ENCODE measurements at regions not wholly inside any gene's neighbourhood (a gene's known extent, or its start where the extent isn't known, plus 50 kb on each side); places are given as distances from the start of the nearest gene placed in this dataset.

GRCh38 chr17:5822281-5823060 lies 238.2 kb upstream of the NLRP1 start:
- no peak overlapping the region for H3K27ac ChIP-seq
- TF ChIP-seq CTCF (IDR thresholded peaks at IDR 0.05): no peak
- peaks cover 0 to 6% of the 10 kb centered on the region in 2 donors for H3K9me3 ChIP-seq
- H3K4me1 ChIP-seq: no peaks in the 10 kb centered on the region
- no peaks in the 10 kb centered on the region for H3K27me3 ChIP-seq
- H3K4me3 ChIP-seq: no peak overlapping the region
- no peaks in the 10 kb centered on the region for H3K36me3 ChIP-seq
- no peak for DNase-seq (ENCODE audit: low spot score)

- TF ChIP-seq CTCF (IDR thresholded peaks at IDR 0.05): no peak
- peaks cover 0 to 13% of the 10 kb centered on the region in 2 donors for H3K9me3 ChIP-seq
- no peak overlapping the region for H3K27ac ChIP-seq
- no peak for DNase-seq (ENCODE audit: low spot score)
- no peak overlapping the region for H3K4me3 ChIP-seq
- H3K4me1 ChIP-seq: no peaks in the 10 kb centered on the region
- H3K27me3 ChIP-seq: no peaks in the 10 kb centered on the region
- H3K36me3 ChIP-seq: no peaks in the 10 kb centered on the region
Measured at GRCh38 chr17:5823219-5823618, 238.9 kb upstream of the NLRP1 start.

- no peak overlapping the region for H3K27ac ChIP-seq
- DNase-seq (ENCODE audit: low spot score): no peak
- no peaks in the 10 kb centered on the region for H3K27me3 ChIP-seq
- H3K4me1 ChIP-seq: no peaks in the 10 kb centered on the region
- no peak for TF ChIP-seq CTCF (IDR thresholded peaks at IDR 0.05)
- H3K4me3 ChIP-seq: no peak overlapping the region
- H3K36me3 ChIP-seq: no peaks in the 10 kb centered on the region
- H3K9me3 ChIP-seq: peaks cover 0 to 13% of the 10 kb centered on the region in 2 donors
Measured at GRCh38 chr17:5825717-5826330, 241.5 kb upstream of the NLRP1 start.

GRCh38 chr17:5826384-5826783 lies 242.1 kb upstream of the NLRP1 start:
- no peaks in the 10 kb centered on the region for H3K27me3 ChIP-seq
- no peak overlapping the region for H3K27ac ChIP-seq
- no peak for TF ChIP-seq CTCF (IDR thresholded peaks at IDR 0.05)
- H3K36me3 ChIP-seq: no peaks in the 10 kb centered on the region
- H3K4me3 ChIP-seq: no peak overlapping the region
- no peak for DNase-seq (ENCODE audit: low spot score)
- no peaks in the 10 kb centered on the region for H3K4me1 ChIP-seq
- peaks cover 0 to 13% of the 10 kb centered on the region in 2 donors for H3K9me3 ChIP-seq

GRCh38 chr17:5830921-5831320 lies 239.3 kb upstream of the WSCD1 start:
- DNase-seq (ENCODE audit: low spot score): no peak
- Histone ChIP-seq H3K4me1 (no peaks in the 10 kb centered on the region), H3K36me3 (no peaks in the 10 kb centered on the region), H3K27me3 (no peaks in the 10 kb centered on the region), H3K4me3 (no peak overlapping the region), H3K27ac (no peak overlapping the region), H3K9me3 (peaks cover 0 to 13% of the 10 kb centered on the region in 2 donors)
- TF ChIP-seq CTCF (IDR thresholded peaks at IDR 0.05): no peak

Measured in right atrium auricular region (tissue), 2 donors.